ENCODE measurements at regions not wholly inside any gene's neighbourhood (a gene's known extent, or its start where the extent isn't known, plus 50 kb on each side); places are given as distances from the start of the nearest gene placed in this dataset.

GRCh38 chr19:29320086-29320485 lies 107.1 kb upstream of the UQCRFS1 start (continued):
- TF ChIP-seq TAF7 (optimal IDR thresholded peaks at IDR 0.05; ENCODE audit: borderline replicate concordance, low read depth, low read length) (no peak), CTBP2 (IDR thresholded peaks at IDR 0.05; ENCODE audit: borderline replicate concordance, insufficient read depth, insufficient read length, low read length) (no peak), SUZ12 (IDR thresholded peaks at IDR 0.05; ENCODE audit: low read length) (no peak)
- TF ChIP-seq, protein P1, sequence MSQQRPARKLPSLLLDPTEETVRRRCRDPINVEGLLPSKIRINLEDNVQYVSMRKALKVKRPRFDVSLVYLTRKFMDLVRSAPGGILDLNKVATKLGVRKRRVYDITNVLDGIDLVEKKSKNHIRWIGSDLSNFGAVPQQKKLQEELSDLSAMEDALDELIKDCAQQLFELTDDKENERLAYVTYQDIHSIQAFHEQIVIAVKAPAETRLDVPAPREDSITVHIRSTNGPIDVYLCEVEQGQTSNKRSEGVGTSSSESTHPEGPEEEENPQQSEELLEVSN (IDR thresholded peaks at IDR 0.05), result no peak
